CD4-positive, alpha-beta T cell treated with Interferon alpha-2 for 1 hour (primary cell): ENCODE measurements at regions not wholly inside any gene's neighbourhood (a gene's known extent, or its start where the extent isn't known, plus 50 kb on each side); places are given as distances from the start of the nearest gene placed in this dataset.
A peak's percentile ranks its signal among the peaks of the same experiment; 100 is the strongest.
"Not testable (repeated sequence)": the region's sequence is repeated elsewhere in the genome, so short reads cannot be mapped to it uniquely, and the experiment has no call there.

Source experiments
- DNase-seq, 2 donors: peaks; one replicate each; pipeline ENCODE4 v3.0.0-alpha.2; 2020 to 2022

- peak; percentile 58 to 65 for DNase-seq
Measured at GRCh38 chr22:22745225-22746060, 101.0 kb downstream of the GGTLC2 start.

- no peak for DNase-seq
Measured at GRCh38 chr22:22746061-22746962, 101.9 kb downstream of the GGTLC2 start.

GRCh38 chr22:22746963-22747933, 102.8 kb downstream of the GGTLC2 start:
- no peak for DNase-seq

- peak; percentile 54 to 63 for DNase-seq
Measured at GRCh38 chr22:22748297-22748743, 103.9 kb downstream of the GGTLC2 start.

- no peak for DNase-seq
Measured at GRCh38 chr22:22748756-22749155, 104.3 kb downstream of the GGTLC2 start.

- DNase-seq: no peak
Measured at GRCh38 chr22:22749167-22749758, 104.8 kb downstream of the GGTLC2 start.

GRCh38 chr22:22750335-22751042, 106.1 kb downstream of the GGTLC2 start:
- no peak for DNase-seq

GRCh38 chr22:22751043-22751603, 106.7 kb downstream of the GGTLC2 start:
- DNase-seq: no peak

GRCh38 chr22:22752199-22752555, 107.8 kb downstream of the GGTLC2 start:
- DNase-seq: no peak

- peak; percentile 15 to 53 for DNase-seq
Measured at GRCh38 chr22:22752556-22753477, 108.4 kb downstream of the GGTLC2 start.

- peak; percentile 75 to 86 for DNase-seq
Measured at GRCh38 chr22:22753526-22754267, 109.3 kb downstream of the GGTLC2 start.

GRCh38 chr22:22754268-22754657, 109.8 kb downstream of the GGTLC2 start:
- no peak for DNase-seq

GRCh38 chr22:22754961-22755777, 110.8 kb downstream of the GGTLC2 start:
- DNase-seq: no peak

GRCh38 chr22:22755778-22756100, 111.3 kb downstream of the GGTLC2 start:
- no peak for DNase-seq

GRCh38 chr22:22756109-22756508, 111.7 kb downstream of the GGTLC2 start:
- DNase-seq: no peak

GRCh38 chr22:22756551-22757201, 112.3 kb downstream of the GGTLC2 start:
- not testable (repeated sequence) for DNase-seq

- peak in 1 of 2 donors; percentile 30 for DNase-seq
Measured at GRCh38 chr22:22758101-22758807, 113.8 kb downstream of the GGTLC2 start.
